ENCODE measurements at regions not wholly inside any gene's neighbourhood (a gene's known extent, or its start where the extent isn't known, plus 50 kb on each side); places are given as distances from the start of the nearest gene placed in this dataset.

GRCh38 chr4:123455360-123455759 is 58.8 kb downstream of the SPRY1 start:
- no peak for DNase-seq (ENCODE audit: low read depth)

DNA sequence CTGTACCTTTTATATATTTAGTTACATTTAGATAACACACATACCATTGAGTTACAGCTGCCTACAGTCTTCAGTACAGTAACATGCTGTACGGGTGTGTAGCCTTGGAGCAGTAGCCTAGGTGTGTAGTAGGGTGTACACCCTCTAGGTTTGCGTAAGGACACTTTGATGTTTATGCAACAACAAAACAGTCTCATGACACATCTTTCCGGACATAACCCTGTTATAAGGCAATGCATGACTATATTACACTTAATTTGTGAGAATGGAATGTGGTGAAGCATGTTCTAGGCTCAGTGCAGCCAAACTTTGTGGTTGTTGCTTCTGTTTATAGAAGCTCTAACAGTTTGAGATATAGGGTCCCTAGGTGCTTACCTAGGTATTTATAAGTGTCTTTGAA is 65.4 kb downstream of the SPRY1 start:
- no peak for DNase-seq (ENCODE audit: low read depth)

DNA sequence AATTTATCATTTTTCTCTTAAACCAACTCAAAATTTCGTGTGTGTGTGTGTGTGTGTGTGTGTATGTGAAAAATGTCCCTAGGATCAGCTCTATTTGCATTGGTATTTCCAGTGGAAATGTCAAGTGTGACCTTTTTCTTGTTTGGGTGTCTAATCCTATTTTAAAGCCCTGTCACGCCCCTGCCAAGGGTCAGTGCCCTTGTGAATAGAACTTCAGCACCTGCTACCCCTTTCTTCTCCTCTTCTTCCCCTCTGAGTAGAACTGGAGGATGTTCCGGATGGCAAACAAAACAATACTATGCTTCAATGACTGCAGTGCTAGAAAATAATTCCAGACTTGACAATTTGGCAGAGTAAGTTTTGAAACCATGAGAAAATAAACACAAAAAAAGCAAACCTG is 67.3 kb downstream of the SPRY1 start:
- DNase-seq (ENCODE audit: low read depth): no peak

- DNase-seq (ENCODE audit: low read depth): no peak
Observed at GRCh38 chr4:123465416-123465815, 68.8 kb downstream of the SPRY1 start.

DNA sequence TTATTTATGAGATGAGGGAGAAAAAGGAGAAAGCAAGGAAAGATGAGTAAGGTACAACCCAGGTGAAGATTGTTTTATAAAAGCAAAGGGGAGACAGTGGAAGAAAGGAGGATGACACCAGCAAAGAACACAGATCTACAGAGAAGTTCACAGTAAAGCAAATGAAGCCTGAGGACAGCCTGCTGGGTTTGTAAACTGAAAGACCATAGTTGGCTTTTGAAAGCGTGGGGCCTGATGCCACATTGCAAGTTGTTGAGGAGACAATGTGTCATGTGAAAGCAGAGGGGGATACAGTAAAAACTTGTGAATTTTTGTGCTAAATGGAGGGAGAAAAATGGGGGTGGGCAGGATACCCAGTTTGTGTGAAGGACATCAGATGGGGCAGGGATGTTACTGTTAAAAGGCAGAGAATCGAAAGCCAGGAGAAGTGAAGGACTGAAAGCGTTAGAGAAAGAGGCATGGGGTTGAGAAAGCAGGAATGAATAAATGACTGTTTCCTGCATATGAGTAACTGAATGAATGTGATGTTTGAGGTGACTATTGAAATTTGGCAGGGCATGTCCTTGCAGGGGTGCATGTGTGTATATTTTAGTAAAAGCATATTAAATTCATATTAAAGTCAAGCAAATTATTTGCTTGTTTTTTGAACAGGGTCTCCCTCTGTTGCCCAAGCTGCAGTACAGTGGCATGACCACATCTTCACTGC is 69.6 kb downstream of the SPRY1 start:
- no peak for DNase-seq (ENCODE audit: low read depth)

- DNase-seq (ENCODE audit: low read depth): no peak
Observed at GRCh38 chr4:123468479-123469031, 72.0 kb downstream of the SPRY1 start.

GRCh38 chr4:123469245-123469644 is 72.7 kb downstream of the SPRY1 start:
- DNase-seq (ENCODE audit: low read depth): no peak

DNA sequence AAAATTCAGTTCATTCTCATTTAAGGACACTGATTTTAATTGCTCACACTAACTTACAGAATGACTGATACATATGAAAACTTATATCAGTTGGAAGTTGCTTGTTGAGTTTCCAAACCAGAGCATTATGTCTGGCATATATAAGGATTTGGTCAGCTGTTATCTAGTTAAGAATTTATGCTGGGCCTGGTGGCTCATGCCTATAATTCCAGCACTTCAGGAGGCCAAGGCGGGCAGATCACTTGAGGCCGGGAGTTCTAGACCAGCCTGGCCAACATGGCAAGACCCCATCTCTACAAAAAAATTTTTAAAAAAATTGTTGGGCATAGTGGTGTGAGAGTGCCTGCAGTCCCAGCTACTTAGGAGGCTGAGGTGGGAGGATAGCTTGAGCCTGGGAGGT is 73.1 kb downstream of the SPRY1 start:
- DNase-seq (ENCODE audit: low read depth): no peak

- no peak for DNase-seq (ENCODE audit: low read depth)
Observed at GRCh38 chr4:123470640-123471039, 74.0 kb downstream of the SPRY1 start.

GRCh38 chr4:123471655-123472369 is 75.2 kb downstream of the SPRY1 start:
- no peak for DNase-seq (ENCODE audit: low read depth)

- no peak for DNase-seq (ENCODE audit: low read depth)
Observed at GRCh38 chr4:123474817-123475216, 78.2 kb downstream of the SPRY1 start.

DNA sequence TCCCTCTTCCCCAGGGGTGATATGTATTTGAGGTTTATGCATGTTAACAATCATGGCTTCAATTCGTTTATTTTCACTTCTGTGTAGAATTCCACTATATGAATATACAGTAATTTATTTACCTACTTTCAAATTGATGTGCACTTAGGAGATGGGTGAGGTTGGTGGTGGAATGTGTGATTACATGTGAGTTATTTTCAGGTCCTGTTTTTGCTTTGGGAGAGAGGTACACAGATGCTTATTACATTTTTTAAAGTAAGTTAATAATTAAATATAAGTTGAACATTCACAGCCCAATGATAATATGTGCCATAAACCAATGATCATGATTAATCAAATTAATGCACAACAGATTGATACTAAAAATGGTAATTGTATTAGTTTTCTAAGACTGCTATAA is 79.5 kb downstream of the SPRY1 start:
- no peak for DNase-seq (ENCODE audit: low read depth)

DNA sequence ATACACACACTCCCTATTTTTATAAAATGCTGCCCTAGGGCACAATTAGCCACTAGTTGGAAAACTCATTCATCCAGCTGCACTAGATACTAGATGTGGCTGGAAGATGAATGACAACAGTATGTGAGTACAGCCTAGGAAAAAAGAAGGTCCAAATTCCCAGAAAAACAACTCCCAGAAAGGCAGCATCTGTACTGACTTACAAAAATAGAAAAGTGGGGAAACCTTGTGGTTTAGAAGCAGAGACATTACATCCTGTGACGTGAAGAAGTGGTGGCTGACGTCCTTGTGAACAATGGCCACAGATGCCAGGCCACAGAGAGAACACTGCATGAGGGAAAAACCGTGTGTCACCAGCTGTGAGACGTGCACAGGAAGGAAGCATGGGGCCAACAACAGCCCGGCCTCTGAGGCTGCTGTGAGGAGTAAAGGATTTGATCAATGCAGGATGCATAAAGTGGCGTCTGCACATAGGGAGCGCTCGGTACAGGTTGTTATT is 81.2 kb downstream of the SPRY1 start:
- DNase-seq (ENCODE audit: low read depth): peak; percentile 70

DNA sequence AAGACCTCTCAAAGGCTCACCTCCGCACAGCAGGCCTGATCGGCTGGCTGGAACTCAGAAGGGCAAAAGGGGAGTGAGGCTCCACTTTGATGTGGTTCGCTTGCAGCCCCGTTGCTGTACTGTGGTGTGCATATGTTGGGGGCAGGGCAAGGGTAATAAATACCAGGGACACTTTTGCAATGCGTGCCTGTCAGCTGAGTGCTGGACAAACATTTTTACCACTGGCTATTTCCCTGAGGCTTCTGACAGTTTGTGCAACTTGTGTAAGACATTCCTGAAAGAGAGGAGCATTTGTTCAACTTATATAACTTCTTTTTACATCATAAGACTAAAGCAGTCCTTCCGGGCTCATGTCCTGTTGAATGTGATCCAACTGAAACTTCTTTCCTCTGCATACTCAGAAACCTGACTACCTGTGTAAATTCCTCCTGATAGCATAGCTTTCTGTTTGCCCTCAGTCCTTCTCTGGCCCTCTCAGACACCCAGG is 82.3 kb downstream of the SPRY1 start:
- no peak for DNase-seq (ENCODE audit: low read depth)

- DNase-seq (ENCODE audit: low read depth): peak; percentile 33
Observed at GRCh38 chr4:123479944-123480343, 83.3 kb downstream of the SPRY1 start.

GRCh38 chr4:123480706-123481418 is 84.3 kb downstream of the SPRY1 start:
- DNase-seq (ENCODE audit: low read depth): peak; percentile 61

- DNase-seq (ENCODE audit: low read depth): no peak
Observed at GRCh38 chr4:123481717-123482116, 85.1 kb downstream of the SPRY1 start.

DNA sequence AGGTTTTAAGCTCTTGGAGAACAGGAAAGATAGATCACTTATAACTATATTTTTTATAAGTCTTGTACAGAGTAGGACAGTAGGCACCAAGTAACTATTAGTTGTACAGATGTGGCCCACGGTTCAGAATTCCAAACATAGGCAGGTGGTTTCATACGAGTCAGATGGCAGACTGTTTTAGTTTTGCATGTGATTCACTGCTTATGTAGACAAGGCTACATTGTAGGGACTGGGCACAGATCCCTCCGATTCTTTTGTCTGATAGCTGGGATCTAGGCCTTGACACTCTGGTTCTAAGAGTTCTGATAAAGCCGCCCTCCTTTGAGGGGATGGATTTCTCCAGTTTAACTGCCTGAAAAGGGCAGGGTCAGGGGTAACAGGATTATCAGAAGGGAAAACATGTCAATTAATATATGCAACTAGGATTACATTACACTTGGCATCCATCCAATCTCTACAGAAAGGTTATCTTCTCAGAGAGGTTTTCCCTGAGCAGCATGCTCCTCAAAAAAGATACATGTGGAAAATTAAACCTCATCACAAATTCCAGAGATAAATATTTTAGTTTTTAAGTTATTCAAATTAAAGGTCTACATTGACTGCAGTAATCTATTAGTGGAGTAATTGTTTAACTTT is 87.8 kb downstream of the SPRY1 start:
- peak; percentile 7 for DNase-seq (ENCODE audit: low read depth)

DNA sequence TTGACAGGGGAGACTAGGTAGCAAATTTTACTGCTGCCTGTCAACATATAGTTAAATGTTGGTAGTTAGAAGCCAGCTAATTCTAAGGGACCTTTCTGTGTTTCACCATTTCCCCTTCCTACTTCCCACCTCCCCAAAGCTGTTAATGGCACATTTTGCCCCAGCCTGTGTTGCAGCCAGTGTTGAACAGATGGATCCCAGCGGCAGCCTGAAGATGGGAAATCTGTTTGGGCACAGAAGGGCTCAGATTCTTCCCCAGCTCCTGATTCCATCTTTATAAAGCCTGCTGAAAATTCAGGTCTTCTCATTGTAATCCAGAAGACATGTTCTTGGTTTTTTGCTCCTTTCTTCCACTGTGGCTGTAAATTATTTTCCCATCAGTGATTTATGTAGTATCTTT is 89.0 kb downstream of the SPRY1 start:
- DNase-seq (ENCODE audit: low read depth): no peak

- DNase-seq (ENCODE audit: low read depth): peak; percentile 85
Observed at GRCh38 chr4:123488916-123489315, 92.3 kb downstream of the SPRY1 start.

GRCh38 chr4:123495530-123495929 is 98.9 kb downstream of the SPRY1 start:
- DNase-seq (ENCODE audit: low read depth): peak; percentile 80

GRCh38 chr4:123496421-123496820 is 99.8 kb downstream of the SPRY1 start:
- no peak for DNase-seq (ENCODE audit: low read depth)
